ENCODE measurements at regions not wholly inside any gene's neighbourhood (a gene's known extent, or its start where the extent isn't known, plus 50 kb on each side); places are given as distances from the start of the nearest gene placed in this dataset.

GRCh38 chr10:90193240-90193985, 492.0 kb downstream of the KIF20B start:
- no peaks in the 10 kb centered on the region for H3K36me3 ChIP-seq (replicated peaks in 1 of 2; ENCODE audit: control insufficient read depth in 1 of 2, insufficient read depth in 2 of 2, low read length in 2 of 2)
- no peaks in the 10 kb centered on the region for H3K4me1 ChIP-seq (ENCODE audit: insufficient read depth, low read length)
- H4K20me1 ChIP-seq (ENCODE audit: insufficient read depth, low read length) = no peaks in the 10 kb centered on the region
- intact Hi-C loops (cut with micrococcal nuclease; ENCODE audit: unreplicated experiment) = no loop called here
- FAIRE-seq (no peak), ATAC-seq (no peak), DNase-seq (ENCODE audit: low spot score) (no peak)
- H3K79me2 ChIP-seq (ENCODE audit: insufficient read depth, low read length) = no peaks in the 10 kb centered on the region
- TF ChIP-seq ATF2 (CRISPR knock-in tag; IDR thresholded peaks at IDR 0.05) (no peak), CTCF (CRISPR knock-in tag; IDR thresholded peaks at IDR 0.05) (no peak), NR2F1 (CRISPR knock-in tag; IDR thresholded peaks at IDR 0.05) (no peak), MAX (IDR thresholded peaks at IDR 0.05) (no peak), NCOA5 (CRISPR knock-in tag; IDR thresholded peaks at IDR 0.05) (no peak), RARA (CRISPR knock-in tag; IDR thresholded peaks at IDR 0.05) (no peak), MED8 (CRISPR knock-in tag; IDR thresholded peaks at IDR 0.05; ENCODE audit: insufficient replicate concordance) (no peak), SMARCC2 (IDR thresholded peaks at IDR 0.05) (no peak), NFIC (IDR thresholded peaks at IDR 0.05; ENCODE audit: low read length) (no peak), ELF1 (CRISPR knock-in tag; IDR thresholded peaks at IDR 0.05) (no peak), AFF4 (CRISPR knock-in tag; IDR thresholded peaks at IDR 0.05) (no peak), SPEN (CRISPR knock-in tag; IDR thresholded peaks at IDR 0.05; ENCODE audit: low read depth) (no peak), ZNF615 (CRISPR knock-in tag; IDR thresholded peaks at IDR 0.05; ENCODE audit: borderline replicate concordance) (no peak), ZNF691 (CRISPR knock-in tag; IDR thresholded peaks at IDR 0.05; ENCODE audit: borderline replicate concordance, low read depth) (no peak), RXRA (CRISPR knock-in tag; IDR thresholded peaks at IDR 0.05) (no peak), TP53 (CRISPR knock-in tag; conservative IDR thresholded peaks at IDR 0.05) (no peak), PAF1 (CRISPR knock-in tag; IDR thresholded peaks at IDR 0.05) (no peak)
- no peaks in the 10 kb centered on the region for H3K9me3 ChIP-seq (ENCODE audit: low read length)
- H2AFZ ChIP-seq (ENCODE audit: low read length) = no peak overlapping the region
- POLR2A ChIA-PET = no interaction called here
- BruUV-seq (replicated peaks) = no TSS peak
- in situ Hi-C loops (cut with HindIII; ENCODE audit: extremely low pct_ligation_motif_present, low pct_unique_long_range_greater_than_20kb) = no loop called here
- no peak overlapping the region for H3K9ac ChIP-seq (ENCODE audit: insufficient read depth, low read depth, low read length)
- CTCF ChIA-PET (ENCODE audit: low intra/inter-chr PET ratio, low total read pairs) = no interaction called here
- H3K4me2 ChIP-seq (ENCODE audit: low read depth, low read length) = no peak overlapping the region
- H3K4me3 ChIP-seq (replicated peaks in 1 of 3; ENCODE audit: insufficient read depth in 1 of 3, low read depth in 2 of 3, low read length in 3 of 3) = no peak overlapping the region
- H3K27me3 ChIP-seq (ENCODE audit: control insufficient read depth in 1 of 2, insufficient read depth in 2 of 2, low read length in 2 of 2) = no peaks in the 10 kb centered on the region
- H3K27ac ChIP-seq (ENCODE audit: extremely low read length, insufficient read depth, low read length) = no peak overlapping the region
- WGBS (ENCODE audit: low lambda C conversion rate) = 3% methylated on average over 2 of the region's 2 CpGs

Data from HepG2 (cell line).